ENCODE measurements at regions not wholly inside any gene's neighbourhood (a gene's known extent, or its start where the extent isn't known, plus 50 kb on each side); places are given as distances from the start of the nearest gene placed in this dataset.

- Histone ChIP-seq H3K9me3 (ENCODE audit: control insufficient read depth, insufficient read depth, low read depth, low read length) (no peaks in the 10 kb centered on the region), H3K4me1 (ENCODE audit: control insufficient read depth, insufficient read depth, low read length) (peaks cover 13% of the 10 kb centered on the region), H3K4me3 (ENCODE audit: low read depth, low read length) (no peak overlapping the region), H3K27ac (ENCODE audit: extremely low read depth, low read depth, low read length) (peak overlapping the region; percentile 60; the same call in 1 of the 2 replicates), H3K36me3 (ENCODE audit: control insufficient read depth in 2 of 2, insufficient read depth in 1 of 2, low read length in 2 of 2) (no peaks in the 10 kb centered on the region)
- ChIA-PET POLR2A (interaction anchor here (0.9 kb wide), 1 partner anchor 85 kb away, joined by 3 read pairs; the partner anchor contains the start of gene FOXB1), CTCF (interaction anchor here (0.6 to 7.8 kb wide), 8 partner anchors 13 to 407 kb away, joined by 3 to 71 read pairs (median 5); partner anchors contain the start of gene FOXB1)
- TF ChIP-seq SP7 (tag by site-specific recombination; IDR thresholded peaks at IDR 0.05) (no peak), MZF1 (tag by site-specific recombination; IDR thresholded peaks at IDR 0.05; ENCODE audit: borderline replicate concordance) (no peak), GLIS1 (tag by site-specific recombination; IDR thresholded peaks at IDR 0.05) (peak; percentile 34), GLI2 (tag by site-specific recombination; IDR thresholded peaks at IDR 0.05; ENCODE audit: borderline replicate concordance, low read depth) (no peak), ZNF555 (tag by site-specific recombination; conservative IDR thresholded peaks at IDR 0.05) (no peak), WT1 (tag by site-specific recombination; IDR thresholded peaks at IDR 0.05) (no peak), ZBTB1 (tag by site-specific recombination; IDR thresholded peaks at IDR 0.05) (no peak), ZNF223 (tag by site-specific recombination; IDR thresholded peaks at IDR 0.05) (no peak), ZBTB17 (tag by site-specific recombination; IDR thresholded peaks at IDR 0.05) (no peak; the same call in 1 of the 2 replicates), YY2 (tag by site-specific recombination; IDR thresholded peaks at IDR 0.05) (no peak), ZNF585B (tag by site-specific recombination; IDR thresholded peaks at IDR 0.05) (no peak), ZNF596 (tag by site-specific recombination; IDR thresholded peaks at IDR 0.05) (no peak), ZBTB8A (tag by site-specific recombination; IDR thresholded peaks at IDR 0.05) (no peak), ZEB2 (tag by site-specific recombination; IDR thresholded peaks at IDR 0.05) (peak; percentile 59; the same call in 1 of the 2 replicates), ZNF138 (tag by site-specific recombination; IDR thresholded peaks at IDR 0.05; ENCODE audit: borderline replicate concordance) (no peak), ZNF76 (tag by site-specific recombination; IDR thresholded peaks at IDR 0.05; ENCODE audit: borderline replicate concordance, low read depth) (no peak), ZNF473 (tag by site-specific recombination; IDR thresholded peaks at IDR 0.05) (no peak), ZNF239 (tag by site-specific recombination; IDR thresholded peaks at IDR 0.05) (no peak), ZNF148 (tag by site-specific recombination; IDR thresholded peaks at IDR 0.05; ENCODE audit: borderline replicate concordance) (no peak), PRDM1 (tag by site-specific recombination; IDR thresholded peaks at IDR 0.05) (0 out of 2 replicates have a peak, but pooled peaks have one; percentile 52), ZNF350 (tag by site-specific recombination; IDR thresholded peaks at IDR 0.05) (no peak), ZNF660 (tag by site-specific recombination; IDR thresholded peaks at IDR 0.05) (no peak), ZBTB10 (tag by site-specific recombination; IDR thresholded peaks at IDR 0.05) (no peak), ZNF426 (tag by site-specific recombination; IDR thresholded peaks at IDR 0.05) (no peak), ZNF510 (tag by site-specific recombination; IDR thresholded peaks at IDR 0.05; ENCODE audit: insufficient replicate concordance) (no peak), ZNF654 (tag by site-specific recombination; IDR thresholded peaks at IDR 0.05; ENCODE audit: low read depth) (peak; percentile 8; the same call in 1 of the 2 replicates)
- TF ChIP-seq, protein P1, sequence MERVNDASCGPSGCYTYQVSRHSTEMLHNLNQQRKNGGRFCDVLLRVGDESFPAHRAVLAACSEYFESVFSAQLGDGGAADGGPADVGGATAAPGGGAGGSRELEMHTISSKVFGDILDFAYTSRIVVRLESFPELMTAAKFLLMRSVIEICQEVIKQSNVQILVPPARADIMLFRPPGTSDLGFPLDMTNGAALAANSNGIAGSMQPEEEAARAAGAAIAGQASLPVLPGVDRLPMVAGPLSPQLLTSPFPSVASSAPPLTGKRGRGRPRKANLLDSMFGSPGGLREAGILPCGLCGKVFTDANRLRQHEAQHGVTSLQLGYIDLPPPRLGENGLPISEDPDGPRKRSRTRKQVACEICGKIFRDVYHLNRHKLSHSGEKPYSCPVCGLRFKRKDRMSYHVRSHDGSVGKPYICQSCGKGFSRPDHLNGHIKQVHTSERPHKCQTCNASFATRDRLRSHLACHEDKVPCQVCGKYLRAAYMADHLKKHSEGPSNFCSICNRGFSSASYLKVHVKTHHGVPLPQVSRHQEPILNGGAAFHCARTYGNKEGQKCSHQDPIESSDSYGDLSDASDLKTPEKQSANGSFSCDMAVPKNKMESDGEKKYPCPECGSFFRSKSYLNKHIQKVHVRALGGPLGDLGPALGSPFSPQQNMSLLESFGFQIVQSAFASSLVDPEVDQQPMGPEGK (tag by site-specific recombination; IDR thresholded peaks at IDR 0.05) = no peak
- TF ChIP-seq, protein P2, sequence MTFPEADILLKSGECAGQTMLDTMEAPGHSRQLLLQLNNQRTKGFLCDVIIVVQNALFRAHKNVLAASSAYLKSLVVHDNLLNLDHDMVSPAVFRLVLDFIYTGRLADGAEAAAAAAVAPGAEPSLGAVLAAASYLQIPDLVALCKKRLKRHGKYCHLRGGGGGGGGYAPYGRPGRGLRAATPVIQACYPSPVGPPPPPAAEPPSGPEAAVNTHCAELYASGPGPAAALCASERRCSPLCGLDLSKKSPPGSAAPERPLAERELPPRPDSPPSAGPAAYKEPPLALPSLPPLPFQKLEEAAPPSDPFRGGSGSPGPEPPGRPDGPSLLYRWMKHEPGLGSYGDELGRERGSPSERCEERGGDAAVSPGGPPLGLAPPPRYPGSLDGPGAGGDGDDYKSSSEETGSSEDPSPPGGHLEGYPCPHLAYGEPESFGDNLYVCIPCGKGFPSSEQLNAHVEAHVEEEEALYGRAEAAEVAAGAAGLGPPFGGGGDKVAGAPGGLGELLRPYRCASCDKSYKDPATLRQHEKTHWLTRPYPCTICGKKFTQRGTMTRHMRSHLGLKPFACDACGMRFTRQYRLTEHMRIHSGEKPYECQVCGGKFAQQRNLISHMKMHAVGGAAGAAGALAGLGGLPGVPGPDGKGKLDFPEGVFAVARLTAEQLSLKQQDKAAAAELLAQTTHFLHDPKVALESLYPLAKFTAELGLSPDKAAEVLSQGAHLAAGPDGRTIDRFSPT (tag by site-specific recombination; IDR thresholded peaks at IDR 0.05) = no peak
These were observed 84.8 kb upstream of the FOXB1 start for GRCh38 chr15:59918994-59919951.
